HEK293 (cell line): ENCODE measurements at regions not wholly inside any gene's neighbourhood (a gene's known extent, or its start where the extent isn't known, plus 50 kb on each side); places are given as distances from the start of the nearest gene placed in this dataset.

ENCODE experiments used
- CTCF ChIA-PET: fragments of 350-600 bp; formaldehyde crosslinking; extraction: SDS; loops from one replicate; lab custom pipeline; 2021; ENCODE audit warnings: antibody characterized with exemption; lab: Yijun Ruan, JAX
- POLR2A ChIA-PET: fragments of 300-600 bp; formaldehyde crosslinking; extraction: SDS; loops from one replicate; lab custom pipeline; 2020; ENCODE audit warnings: antibody characterized with exemption, inconsistent platforms; lab: Yijun Ruan, JAX
- H3K27ac ChIP-seq: fragments of 200-500 bp; sonication (Bioruptor generic); 2 replicates; pipeline ENCODE4 v1.5.1; 2014; ENCODE audit warnings: low read depth, low read length, control low read depth, inconsistent platforms; ENCODE audit errors: extremely low read depth
- H3K36me3 ChIP-seq, 2 experiments: fragments of 200-500 bp in 1 of 2; sonication (Bioruptor generic) in 1 of 2; 1 replicate in 1 of 2; 2 replicates in 1 of 2; pipeline ENCODE4 v1.5.1; 2014 to 2017; ENCODE audit warnings: inconsistent platforms in 2 of 2, low read length in 2 of 2; ENCODE audit not compliant: control insufficient read depth in 2 of 2, insufficient read depth in 1 of 2
- H3K4me1 ChIP-seq: fragments of 200-500 bp; sonication (Bioruptor generic); 2 replicates; pipeline ENCODE4 v1.5.1; 2014; ENCODE audit warnings: mild to moderate bottlenecking, low read length, inconsistent platforms; ENCODE audit not compliant: control insufficient read depth, insufficient read depth
- H3K4me3 ChIP-seq: 2 replicates; pipeline ENCODE4 v1.5.1; 2011; ENCODE audit warnings: low read depth, mild to moderate bottlenecking, control low read depth, low read length, moderate library complexity
- H3K9me3 ChIP-seq: fragments of 200-500 bp; sonication (Bioruptor generic); 2 replicates; pipeline ENCODE4 v1.5.1; 2014; ENCODE audit warnings: low read depth, low read length, inconsistent platforms; ENCODE audit not compliant: control insufficient read depth, insufficient read depth
- ATF2 ChIP-seq: fragments of 450-650 bp; formaldehyde crosslinking; IDR thresholded peaks from 2 replicates; pipeline ENCODE4 v1.5.1; 2016; ENCODE audit warnings: missing biosample characterization, missing genetic modification characterization, low read depth
- EGR2 ChIP-seq: fragments of 450-650 bp; formaldehyde crosslinking; IDR thresholded peaks from 2 replicates; pipeline ENCODE4 v1.5.1; 2016; ENCODE audit warnings: low read depth, missing biosample characterization, missing genetic modification characterization
- KLF1 ChIP-seq: fragments of 450-650 bp; formaldehyde crosslinking; IDR thresholded peaks from 2 replicates; pipeline ENCODE4 v1.5.1; 2016; ENCODE audit warnings: missing biosample characterization, missing genetic modification characterization
- KLF17 ChIP-seq: fragments of 450-650 bp; formaldehyde crosslinking; IDR thresholded peaks from 2 replicates; pipeline ENCODE4 v1.5.1; 2016; ENCODE audit warnings: missing biosample characterization, missing genetic modification characterization
- KLF7 ChIP-seq: fragments of 450-650 bp; formaldehyde crosslinking; IDR thresholded peaks from 2 replicates; pipeline ENCODE4 v1.5.1; 2016; ENCODE audit warnings: missing biosample characterization, missing genetic modification characterization, borderline replicate concordance
- MZF1 ChIP-seq: fragments of 450-650 bp; formaldehyde crosslinking; IDR thresholded peaks from 2 replicates; pipeline ENCODE4 v1.5.1; 2017; ENCODE audit warnings: missing biosample characterization, missing genetic modification characterization, borderline replicate concordance
- REPIN1 ChIP-seq: fragments of 450-650 bp; formaldehyde crosslinking; IDR thresholded peaks from 2 replicates; pipeline ENCODE4 v1.5.1; 2017; ENCODE audit warnings: missing biosample characterization, missing genetic modification characterization, low read depth
- SP2 ChIP-seq: fragments of 450-650 bp; formaldehyde crosslinking; IDR thresholded peaks from 2 replicates; pipeline ENCODE4 v1.5.1; 2016; ENCODE audit warnings: missing biosample characterization, missing genetic modification characterization
- ZNF121 ChIP-seq: fragments of 450-650 bp; formaldehyde crosslinking; IDR thresholded peaks from 2 replicates; pipeline ENCODE4 v1.5.1; 2016; ENCODE audit warnings: missing biosample characterization, missing genetic modification characterization
- ZNF175 ChIP-seq: fragments of 450-650 bp; formaldehyde crosslinking; IDR thresholded peaks from 2 replicates; pipeline ENCODE4 v1.5.1; 2016; ENCODE audit warnings: missing biosample characterization, missing genetic modification characterization
- ZNF23 ChIP-seq: fragments of 450-650 bp; formaldehyde crosslinking; IDR thresholded peaks from 2 replicates; pipeline ENCODE4 v1.5.1; 2016; ENCODE audit warnings: missing biosample characterization, missing genetic modification characterization, borderline replicate concordance
- ZNF280C ChIP-seq: fragments of 450-650 bp; formaldehyde crosslinking; IDR thresholded peaks from 2 replicates; pipeline ENCODE4 v1.5.1; 2016; ENCODE audit warnings: missing biosample characterization, missing genetic modification characterization
- ZNF302 ChIP-seq: fragments of 450-650 bp; formaldehyde crosslinking; IDR thresholded peaks from 2 replicates; pipeline ENCODE4 v1.5.1; 2016; ENCODE audit warnings: missing biosample characterization, missing genetic modification characterization, low read depth
- ZNF341 ChIP-seq: fragments of 450-650 bp; formaldehyde crosslinking; IDR thresholded peaks from 2 replicates; pipeline ENCODE4; 2016; ENCODE audit warnings: low read depth, missing biosample characterization, missing genetic modification characterization
- ZNF354C ChIP-seq: fragments of 450-650 bp; formaldehyde crosslinking; IDR thresholded peaks from 2 replicates; pipeline ENCODE4 v1.5.1; 2016; ENCODE audit warnings: missing biosample characterization, missing genetic modification characterization, low read depth, borderline replicate concordance
- ZNF404 ChIP-seq: fragments of 450-650 bp; formaldehyde crosslinking; IDR thresholded peaks from 2 replicates; pipeline ENCODE4 v1.5.1; 2017; ENCODE audit warnings: missing biosample characterization, missing genetic modification characterization
- ZNF510 ChIP-seq: fragments of 450-650 bp; formaldehyde crosslinking; IDR thresholded peaks from 2 replicates; pipeline ENCODE4 v1.5.1; 2018; ENCODE audit warnings: mild to moderate bottlenecking, missing genetic modification characterization, missing biosample characterization; ENCODE audit not compliant: insufficient replicate concordance
- ZNF555 ChIP-seq: fragments of 450-650 bp; formaldehyde crosslinking; conservative IDR thresholded peaks from 2 replicates; pipeline ENCODE4 v1.5.1; 2017; ENCODE audit warnings: missing biosample characterization, mild to moderate bottlenecking, missing genetic modification characterization, inconsistent platforms
- ZNF610 ChIP-seq: fragments of 450-650 bp; formaldehyde crosslinking; IDR thresholded peaks from 2 replicates; pipeline ENCODE4 v1.5.1; 2016; ENCODE audit warnings: missing biosample characterization, missing genetic modification characterization, borderline replicate concordance
- ZNF645 ChIP-seq: fragments of 450-650 bp; formaldehyde crosslinking; IDR thresholded peaks from 2 replicates; pipeline ENCODE4; 2016; ENCODE audit warnings: missing biosample characterization, missing genetic modification characterization
- ZNF664 ChIP-seq: fragments of 450-650 bp; formaldehyde crosslinking; IDR thresholded peaks from 2 replicates; pipeline ENCODE4 v1.5.1; 2016; ENCODE audit warnings: missing biosample characterization, missing genetic modification characterization
- ZNF670 ChIP-seq: fragments of 450-650 bp; formaldehyde crosslinking; IDR thresholded peaks from 2 replicates; pipeline ENCODE4 v1.5.1; 2016; ENCODE audit warnings: missing biosample characterization, missing genetic modification characterization, low read depth
- ZNF777 ChIP-seq: fragments of 450-650 bp; formaldehyde crosslinking; IDR thresholded peaks from 2 replicates; pipeline ENCODE4 v1.5.1; 2017; ENCODE audit warnings: missing biosample characterization, missing genetic modification characterization, borderline replicate concordance
- ZSCAN30 ChIP-seq: fragments of 450-650 bp; IDR thresholded peaks from 2 replicates; pipeline ENCODE4 v1.5.1; 2018; ENCODE audit warnings: missing biosample characterization, mild to moderate bottlenecking, missing genetic modification characterization, moderate library complexity
- ZXDB ChIP-seq: fragments of 450-650 bp; formaldehyde crosslinking; IDR thresholded peaks from 2 replicates; pipeline ENCODE4 v1.5.1; 2016; ENCODE audit warnings: missing biosample characterization, missing genetic modification characterization

- H3K9me3 ChIP-seq: no peaks in the 10 kb centered on the region
- no peaks in the 10 kb centered on the region for H3K36me3 ChIP-seq
- no peak for TF ChIP-seq ZNF404 (tag by site-specific recombination)
- no peak for TF ChIP-seq ZNF354C
- no peak for TF ChIP-seq MZF1
- TF ChIP-seq ZXDB (tag by site-specific recombination): no peak
- no peak for TF ChIP-seq REPIN1 (tag by site-specific recombination)
- no peak for TF ChIP-seq EGR2 (tag by site-specific recombination)
- TF ChIP-seq ATF2 (tag by site-specific recombination): no peak
- TF ChIP-seq ZNF670: no peak
- no peak for TF ChIP-seq KLF7 (tag by site-specific recombination)
- TF ChIP-seq KLF1 (tag by site-specific recombination): no peak
- no peak for TF ChIP-seq SP2 (tag by site-specific recombination)
- no peak for TF ChIP-seq ZSCAN30 (tag by site-specific recombination)
- no peak for TF ChIP-seq ZNF555 (tag by site-specific recombination)
- no peak for TF ChIP-seq ZNF175 (tag by site-specific recombination)
- TF ChIP-seq ZNF302 (tag by site-specific recombination): no peak
- TF ChIP-seq, all 188 proteins: peak for 0
- Histone ChIP-seq H3K27ac (no peak overlapping the region), H3K4me3 (no peak overlapping the region), H3K4me1 (no peaks in the 10 kb centered on the region)
- POLR2A ChIA-PET: no interaction called here
- CTCF ChIA-PET: no interaction called here
These were observed 364.1 kb upstream of the SFSWAP start for GRCh38 chr12:131346555-131347344.

- POLR2A ChIA-PET: no interaction called here
- Histone ChIP-seq H3K9me3 (no peaks in the 10 kb centered on the region), H3K36me3 (no peaks in the 10 kb centered on the region), H3K4me1 (no peaks in the 10 kb centered on the region), H3K4me3 (no peak overlapping the region), H3K27ac (no peak overlapping the region)
- TF ChIP-seq ZNF23 (tag by site-specific recombination) (no peak), ZNF777 (tag by site-specific recombination) (no peak)
- CTCF ChIA-PET: no interaction called here
These were observed 363.6 kb upstream of the SFSWAP start for GRCh38 chr12:131347345-131347714.

GRCh38 chr12:131347732-131348131 lies 363.2 kb upstream of the SFSWAP start:
- no peak overlapping the region for H3K27ac ChIP-seq
- ChIA-PET CTCF (no interaction called here), POLR2A (no interaction called here)
- no peaks in the 10 kb centered on the region for H3K36me3 ChIP-seq
- H3K4me3 ChIP-seq: no peak overlapping the region
- no peaks in the 10 kb centered on the region for H3K4me1 ChIP-seq
- H3K9me3 ChIP-seq: no peaks in the 10 kb centered on the region
- TF ChIP-seq KLF17 (no peak), ZNF645 (tag by site-specific recombination) (no peak), ZNF664 (tag by site-specific recombination) (no peak), ZNF341 (tag by site-specific recombination) (no peak), ZNF280C (tag by site-specific recombination) (no peak), ZNF610 (no peak), ZNF121 (no peak), ZNF510 (tag by site-specific recombination) (no peak)
